ENCODE measurements at regions not wholly inside any gene's neighbourhood (a gene's known extent, or its start where the extent isn't known, plus 50 kb on each side); places are given as distances from the start of the nearest gene placed in this dataset.

- TF ChIP-seq EZH2phosphoT487 (IDR thresholded peaks at IDR 0.05; ENCODE audit: insufficient read depth, low read depth) (no peak), EZH2 (IDR thresholded peaks at IDR 0.05; ENCODE audit: insufficient read depth, poor library complexity, severe bottlenecking) (no peak)
Measured at GRCh38 chr2:4012197-4012596, 308.8 kb downstream of the DCDC2C start.

All from GM23248 (cell line).